GM10266 (cell line): ENCODE measurements at regions not wholly inside any gene's neighbourhood (a gene's known extent, or its start where the extent isn't known, plus 50 kb on each side); places are given as distances from the start of the nearest gene placed in this dataset.

Experiments used
- DNase-seq: peaks from one replicate; pipeline ENCODE4 v3.0.0; 2012; ENCODE audit errors: extremely low spot score
- TF ChIP-seq, protein P1 (sequence below): IDR thresholded peaks from 2 replicates; pipeline ENCODE4 v1.5.1; 2012; ENCODE audit warnings: mild to moderate bottlenecking, low read depth; ENCODE audit not compliant: control insufficient read depth, insufficient read depth; ENCODE audit errors: missing control alignments

DNA sequence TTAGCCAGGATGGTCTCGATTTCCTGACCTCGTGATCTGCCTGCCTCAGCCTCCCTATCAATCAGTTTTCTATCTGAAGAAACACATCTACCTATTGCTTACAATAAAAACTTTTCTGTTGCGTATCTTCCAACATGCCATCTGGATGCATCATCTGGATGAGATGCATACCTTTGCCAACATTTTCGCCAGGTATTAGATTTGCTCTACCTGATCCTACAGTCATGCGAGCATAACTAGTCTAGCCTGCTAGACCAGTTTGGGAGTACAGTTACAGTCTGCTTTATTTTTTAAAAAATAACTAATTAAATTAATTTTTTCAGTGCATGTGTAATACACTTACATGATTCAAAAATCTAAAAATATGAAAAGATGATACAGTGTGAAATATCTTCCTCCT, 334.0 kb upstream of the MEX3C start:
- TF ChIP-seq, protein P1, sequence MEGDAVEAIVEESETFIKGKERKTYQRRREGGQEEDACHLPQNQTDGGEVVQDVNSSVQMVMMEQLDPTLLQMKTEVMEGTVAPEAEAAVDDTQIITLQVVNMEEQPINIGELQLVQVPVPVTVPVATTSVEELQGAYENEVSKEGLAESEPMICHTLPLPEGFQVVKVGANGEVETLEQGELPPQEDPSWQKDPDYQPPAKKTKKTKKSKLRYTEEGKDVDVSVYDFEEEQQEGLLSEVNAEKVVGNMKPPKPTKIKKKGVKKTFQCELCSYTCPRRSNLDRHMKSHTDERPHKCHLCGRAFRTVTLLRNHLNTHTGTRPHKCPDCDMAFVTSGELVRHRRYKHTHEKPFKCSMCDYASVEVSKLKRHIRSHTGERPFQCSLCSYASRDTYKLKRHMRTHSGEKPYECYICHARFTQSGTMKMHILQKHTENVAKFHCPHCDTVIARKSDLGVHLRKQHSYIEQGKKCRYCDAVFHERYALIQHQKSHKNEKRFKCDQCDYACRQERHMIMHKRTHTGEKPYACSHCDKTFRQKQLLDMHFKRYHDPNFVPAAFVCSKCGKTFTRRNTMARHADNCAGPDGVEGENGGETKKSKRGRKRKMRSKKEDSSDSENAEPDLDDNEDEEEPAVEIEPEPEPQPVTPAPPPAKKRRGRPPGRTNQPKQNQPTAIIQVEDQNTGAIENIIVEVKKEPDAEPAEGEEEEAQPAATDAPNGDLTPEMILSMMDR = no peak

DNA sequence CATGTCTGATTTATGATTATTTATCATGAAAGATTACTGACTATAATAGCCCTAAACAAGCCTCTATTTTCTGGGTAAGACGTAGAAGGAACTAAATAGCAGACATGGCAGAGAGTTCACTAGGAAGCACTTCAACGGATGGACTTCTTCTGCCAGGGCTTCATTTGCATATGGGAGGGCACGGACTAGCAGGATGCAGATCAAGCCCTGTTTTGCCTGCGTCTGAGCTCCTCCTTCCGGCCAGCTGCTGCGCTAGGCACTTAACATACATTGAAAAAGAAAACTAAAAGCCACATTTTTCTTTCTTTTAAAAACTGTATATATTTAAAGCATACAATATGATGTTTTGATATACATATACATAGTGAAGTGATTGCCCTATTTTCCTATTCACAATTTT, 340.0 kb upstream of the MEX3C start:
- DNase-seq = no peak
- TF ChIP-seq, protein P1 = no peak

More for the DNA sequence above, 334.0 kb upstream of the MEX3C start:
- no peak for DNase-seq

DNA sequence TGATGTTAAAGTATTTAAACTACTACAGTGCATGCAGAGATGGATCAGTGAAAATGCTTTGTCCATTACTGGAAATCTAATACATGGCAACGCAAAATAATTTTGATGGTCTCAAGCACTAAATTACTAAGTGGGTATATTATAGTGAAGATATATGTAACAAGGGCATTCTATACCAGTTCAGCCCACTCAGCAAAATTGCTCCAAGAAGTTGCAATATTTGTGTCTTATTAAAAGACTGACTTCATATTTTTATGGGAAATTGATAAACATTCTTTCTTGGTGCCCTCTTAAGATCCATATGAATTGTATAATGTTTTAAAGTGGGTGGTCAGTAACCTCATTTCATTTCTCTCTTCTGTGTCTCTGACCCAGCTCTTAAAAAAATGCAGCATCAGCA, 343.1 kb upstream of the MEX3C start:
- DNase-seq = no peak
- TF ChIP-seq, protein P1 = no peak

DNA sequence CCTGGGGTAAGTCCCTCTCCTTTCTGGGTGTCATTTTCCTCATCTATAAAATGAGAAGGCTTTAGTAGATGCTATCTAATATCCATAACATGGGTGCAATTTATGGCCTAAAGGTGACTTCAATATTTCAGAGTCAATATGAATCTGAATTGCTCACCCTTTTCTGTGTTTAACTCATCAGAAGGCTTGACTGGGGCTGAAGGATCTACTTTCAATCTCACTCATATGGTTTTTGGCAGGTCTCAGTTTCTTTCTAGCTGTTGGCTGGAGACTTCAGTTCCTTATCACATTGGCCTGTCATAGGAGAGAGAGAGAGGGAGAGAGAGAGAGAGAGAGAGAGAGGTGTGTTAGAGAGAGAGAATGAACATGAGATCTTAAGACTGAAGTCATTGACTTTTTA, 343.7 kb upstream of the MEX3C start:
- no peak for DNase-seq
- TF ChIP-seq, protein P1 = no peak

DNA sequence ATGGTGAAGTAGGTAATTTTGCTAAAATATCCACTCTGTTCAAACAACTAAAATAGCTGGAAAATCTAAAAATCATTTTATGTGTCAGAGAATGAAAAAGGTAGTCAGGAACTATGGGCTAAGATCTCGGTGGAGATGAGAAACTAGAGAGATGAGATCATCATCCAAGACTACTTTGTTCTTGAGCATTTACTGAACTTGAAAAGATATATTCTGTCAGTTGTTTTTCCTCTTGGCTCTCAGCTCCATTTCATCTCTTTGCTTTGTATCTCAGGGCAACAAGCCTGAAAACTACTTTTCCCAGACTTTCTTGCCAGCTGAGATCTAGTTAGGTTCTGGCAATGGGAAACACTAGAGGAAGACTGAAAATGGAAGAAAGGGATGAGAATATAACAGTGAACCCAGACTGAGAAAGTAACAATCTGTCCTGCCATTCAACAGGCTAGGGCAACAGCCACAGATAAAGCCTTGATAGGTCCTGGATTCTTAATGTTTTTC, 346.2 kb upstream of the MEX3C start:
- no peak for DNase-seq
- TF ChIP-seq, protein P1 = no peak

DNA sequence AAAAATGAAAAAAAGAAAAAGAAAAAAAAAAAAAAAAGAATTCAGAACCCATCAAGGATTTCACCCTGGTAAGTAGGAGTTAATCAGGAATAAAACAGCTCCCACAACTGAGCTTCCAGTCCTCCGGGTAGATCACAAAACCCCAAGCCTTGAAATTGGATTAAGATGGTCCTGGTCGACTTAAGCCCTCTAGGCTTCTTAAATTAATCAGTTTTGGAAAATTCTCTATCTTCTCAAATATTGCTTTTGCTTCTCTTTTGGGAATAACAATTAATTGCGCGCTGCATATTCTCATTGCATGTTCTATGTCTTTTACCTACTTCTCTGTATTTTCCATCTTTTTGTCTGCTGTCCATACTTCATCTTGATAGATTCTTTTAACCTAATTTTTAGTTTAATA, 348.0 kb upstream of the MEX3C start:
- DNase-seq = no peak
- TF ChIP-seq, protein P1 = no peak

DNA sequence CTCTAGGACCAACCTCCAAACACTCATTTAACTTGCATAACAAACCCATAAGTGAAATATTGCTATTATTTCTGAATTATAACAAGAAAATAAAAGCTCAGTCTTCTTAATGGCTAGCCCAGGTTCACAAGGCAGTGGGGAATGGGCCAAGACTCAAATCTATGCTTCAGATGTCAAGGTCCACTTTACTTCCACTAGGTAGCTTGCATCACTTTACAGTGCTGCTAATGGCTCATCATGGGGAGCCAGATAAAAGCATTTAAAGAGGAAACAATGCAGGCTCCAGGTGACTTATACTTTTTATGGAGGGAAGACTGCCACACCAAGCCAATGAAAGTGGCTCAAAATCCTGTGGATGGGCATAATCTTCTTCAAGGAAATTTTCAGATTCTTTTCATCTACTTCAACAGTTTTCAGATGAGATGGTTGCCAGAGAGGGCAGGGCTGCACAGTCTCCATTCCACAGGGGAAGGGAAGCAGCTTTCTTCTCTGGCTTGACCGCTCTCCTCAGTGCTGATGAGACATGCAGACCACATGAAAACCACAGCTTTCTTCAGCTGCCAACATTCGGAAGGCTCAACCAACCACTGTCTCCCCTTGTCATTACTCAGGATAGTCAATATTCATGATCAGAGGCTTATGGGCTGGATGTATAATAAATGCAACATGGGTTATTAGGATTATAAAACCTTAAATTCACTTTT, 361.9 kb upstream of the MEX3C start:
- no peak for DNase-seq
- TF ChIP-seq, protein P1 = no peak
